Left lung (tissue), 4 donors: ENCODE measurements at regions not wholly inside any gene's neighbourhood (a gene's known extent, or its start where the extent isn't known, plus 50 kb on each side); places are given as distances from the start of the nearest gene placed in this dataset.

Experiments used
- ATAC-seq: fragments of 200-7000 bp; cut with Tn5 transposase; one replicate; pipeline ENCODE4 v1.9.1; 2020; ENCODE audit warnings: moderate library complexity
- DNase-seq, 4 donors: peaks; one replicate each; pipeline ENCODE4 v3.0.0-alpha.2; 2013 to 2020
- H3K27ac ChIP-seq, 2 donors: fragments of 200-600 bp; sonication (generic) in 1 of 2; one replicate each; pipeline versions ENCODE4 v1.5.0 to v1.8.0; 2020 to 2021
- H3K27me3 ChIP-seq, 2 donors: fragments of 200-600 bp; sonication (generic) in 1 of 2; one replicate each; pipeline versions ENCODE4 v1.5.0 to v1.8.0; 2020 to 2021
- H3K36me3 ChIP-seq, 2 donors: fragments of 200-600 bp; sonication (generic) in 1 of 2; one replicate each; pipeline versions ENCODE4 v1.5.0 to v1.8.0; 2020 to 2021
- H3K4me1 ChIP-seq, 2 donors: fragments of 200-600 bp; one replicate each; pipeline ENCODE4 v1.8.0; 2021
- H3K4me3 ChIP-seq, 2 donors: fragments of 200-600 bp; sonication (generic) in 1 of 2; one replicate each; pipeline versions ENCODE4 v1.5.0 to v1.8.0; 2020 to 2021; ENCODE audit warnings: mild to moderate bottlenecking in 1 of 2
- H3K9me3 ChIP-seq, 2 donors: fragments of 200-600 bp; sonication (generic) in 1 of 2; one replicate each; pipeline versions ENCODE4 v1.5.0 to v1.8.0; 2020 to 2021
- intact Hi-C, 2 donors: fragments of 100-400 bp; cut with DNase I; formaldehyde crosslinking; loops; one replicate each; pipeline versions ENCODE4 v1.11.2 to v1.14.2; 2022
- TF ChIP-seq, protein P1 (sequence below), 2 donors: fragments of 200-600 bp; sonication (generic) in 1 of 2; IDR thresholded peaks; one replicate each; pipeline versions ENCODE4 v1.5.0 to v1.8.0; 2021; ENCODE audit warnings: antibody characterized with exemption in 2 of 2
- donor health status: DM: no; HTN: yes; CAD: no.
- donor health status: DM: no; HTN: no; CAD: no.

DNA sequence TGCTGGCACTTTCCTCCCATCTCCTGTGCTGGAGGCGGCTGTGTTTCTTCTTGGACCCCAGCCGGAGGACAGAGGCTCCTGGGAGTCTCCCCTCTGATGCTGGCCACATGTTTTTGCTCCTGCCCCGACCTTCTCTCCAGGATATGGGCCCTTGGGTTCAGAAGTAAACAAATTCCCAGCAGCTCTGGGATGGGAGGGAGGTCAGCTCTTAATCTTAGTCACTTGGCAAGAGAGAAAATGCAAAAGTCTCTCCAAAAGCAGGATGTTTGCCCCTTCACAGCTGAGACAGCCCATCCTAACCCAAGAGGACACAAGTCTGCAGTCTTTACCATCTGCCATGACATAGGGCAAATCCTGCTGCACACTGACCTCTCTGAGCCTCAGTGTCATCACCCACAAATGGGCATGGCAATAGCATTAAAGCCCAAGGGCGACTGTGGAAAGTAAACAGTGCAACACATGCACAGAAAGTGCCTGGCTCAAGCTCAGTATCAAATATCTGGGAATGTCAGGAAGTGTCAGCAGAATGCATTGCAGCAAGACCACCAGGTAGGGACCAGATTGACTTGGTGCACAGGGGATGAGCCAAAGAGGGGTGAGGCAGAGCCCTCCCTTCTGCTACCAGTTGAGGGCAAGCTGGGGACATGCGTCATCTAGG is 117.0 kb upstream of the CXCL14 start:
- Histone ChIP-seq H3K27me3 (peaks cover 0 to 18% of the 10 kb centered on the region in 2 donors), H3K36me3 (no peaks in the 10 kb centered on the region), H3K4me1 (no peaks in the 10 kb centered on the region), H3K27ac (no peak overlapping the region), H3K4me3 (no peak overlapping the region), H3K9me3 (no peaks in the 10 kb centered on the region)
- DNase-seq (no peak), ATAC-seq (no peak)
- intact Hi-C loops = no loop called here
- TF ChIP-seq, protein P1, sequence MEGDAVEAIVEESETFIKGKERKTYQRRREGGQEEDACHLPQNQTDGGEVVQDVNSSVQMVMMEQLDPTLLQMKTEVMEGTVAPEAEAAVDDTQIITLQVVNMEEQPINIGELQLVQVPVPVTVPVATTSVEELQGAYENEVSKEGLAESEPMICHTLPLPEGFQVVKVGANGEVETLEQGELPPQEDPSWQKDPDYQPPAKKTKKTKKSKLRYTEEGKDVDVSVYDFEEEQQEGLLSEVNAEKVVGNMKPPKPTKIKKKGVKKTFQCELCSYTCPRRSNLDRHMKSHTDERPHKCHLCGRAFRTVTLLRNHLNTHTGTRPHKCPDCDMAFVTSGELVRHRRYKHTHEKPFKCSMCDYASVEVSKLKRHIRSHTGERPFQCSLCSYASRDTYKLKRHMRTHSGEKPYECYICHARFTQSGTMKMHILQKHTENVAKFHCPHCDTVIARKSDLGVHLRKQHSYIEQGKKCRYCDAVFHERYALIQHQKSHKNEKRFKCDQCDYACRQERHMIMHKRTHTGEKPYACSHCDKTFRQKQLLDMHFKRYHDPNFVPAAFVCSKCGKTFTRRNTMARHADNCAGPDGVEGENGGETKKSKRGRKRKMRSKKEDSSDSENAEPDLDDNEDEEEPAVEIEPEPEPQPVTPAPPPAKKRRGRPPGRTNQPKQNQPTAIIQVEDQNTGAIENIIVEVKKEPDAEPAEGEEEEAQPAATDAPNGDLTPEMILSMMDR (IDR thresholded peaks at IDR 0.05) = no peak

DNA sequence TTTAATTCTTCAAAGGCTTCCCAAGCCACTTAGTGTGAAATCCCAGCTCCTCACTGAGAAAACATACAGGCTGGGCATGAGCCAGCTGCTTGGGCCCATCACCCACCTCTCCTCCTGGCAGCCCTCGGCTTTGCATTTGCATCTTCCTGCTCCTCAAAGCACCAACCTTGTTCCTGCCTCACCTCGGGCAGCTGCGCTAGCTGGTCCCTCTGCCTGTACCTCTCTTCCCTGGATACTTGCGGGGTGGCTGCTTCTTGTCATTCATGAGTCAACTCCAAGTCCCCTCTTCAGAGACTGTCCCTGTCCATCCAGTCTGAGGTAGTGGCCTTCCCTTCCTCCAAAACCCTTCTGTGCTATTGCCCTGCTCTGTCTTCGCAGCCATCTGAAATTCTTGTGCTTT is 116.1 kb upstream of the CXCL14 start:
- H3K36me3 ChIP-seq = no peaks in the 10 kb centered on the region
- H3K4me3 ChIP-seq = no peak overlapping the region
- DNase-seq = no peak
- H3K27me3 ChIP-seq = peaks cover 0 to 22% of the 10 kb centered on the region in 2 donors
- ATAC-seq = no peak
- no peaks in the 10 kb centered on the region for H3K9me3 ChIP-seq
- no peak overlapping the region for H3K27ac ChIP-seq
- intact Hi-C loops = no loop called here
- TF ChIP-seq, protein P1 (IDR thresholded peaks at IDR 0.05) = no peak
- H3K4me1 ChIP-seq = no peaks in the 10 kb centered on the region

DNA sequence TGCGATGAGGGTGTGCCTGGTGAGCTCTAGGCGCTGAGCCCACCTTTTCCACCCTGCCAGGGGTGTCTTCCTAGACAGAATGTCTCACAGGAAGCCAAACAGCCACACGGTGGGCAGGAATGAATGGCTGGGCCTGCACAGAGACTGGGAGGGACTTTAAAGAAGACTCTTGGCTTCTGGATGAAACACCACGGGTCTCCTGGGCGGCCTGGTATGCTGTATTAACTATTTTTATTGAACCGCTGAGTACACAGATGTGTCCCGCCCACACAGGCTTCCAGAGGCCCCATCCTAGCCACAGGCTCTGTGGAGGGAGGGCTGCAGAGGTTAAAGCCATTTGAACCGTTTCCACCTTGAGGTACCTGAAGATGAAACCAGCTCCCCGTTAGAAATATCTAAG is 115.2 kb upstream of the CXCL14 start:
- no peak for ATAC-seq
- Histone ChIP-seq H3K9me3 (no peaks in the 10 kb centered on the region), H3K36me3 (no peaks in the 10 kb centered on the region), H3K27me3 (peaks cover 0 to 22% of the 10 kb centered on the region in 2 donors), H3K4me3 (no peak overlapping the region), H3K27ac (no peak overlapping the region), H3K4me1 (no peaks in the 10 kb centered on the region)
- TF ChIP-seq, protein P1 (IDR thresholded peaks at IDR 0.05) = no peak
- intact Hi-C loops = no loop called here
- DNase-seq = no peak

DNA sequence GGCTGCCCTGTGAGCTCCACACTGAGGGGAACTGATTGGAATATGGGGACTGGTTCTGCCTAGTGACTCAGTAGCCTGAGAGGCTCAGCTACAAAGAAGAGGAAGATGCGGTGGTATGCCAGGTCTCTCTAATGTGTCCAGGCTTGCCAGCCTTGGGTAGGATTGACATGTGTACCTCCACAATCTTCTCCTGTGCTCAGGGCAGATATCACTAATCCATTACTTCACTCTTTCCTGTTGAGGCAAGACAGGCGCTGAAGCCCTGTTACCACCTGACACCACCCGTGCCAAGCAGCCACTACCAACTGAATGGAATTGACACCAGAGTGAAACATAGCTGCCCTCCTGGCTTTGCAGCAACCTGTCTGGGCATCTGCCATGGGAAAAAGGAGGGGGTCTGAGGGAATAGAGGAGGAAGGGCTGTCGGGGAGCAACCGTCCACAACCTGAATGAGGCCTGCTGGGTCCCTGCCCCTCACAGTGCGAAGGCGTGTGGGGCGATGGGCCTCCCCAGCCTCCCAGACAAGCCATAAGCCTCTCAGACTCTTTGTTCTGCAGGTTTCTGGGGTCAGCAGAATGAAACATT is 114.7 kb upstream of the CXCL14 start:
- H3K36me3 ChIP-seq = no peaks in the 10 kb centered on the region
- H3K9me3 ChIP-seq = no peaks in the 10 kb centered on the region
- H3K27ac ChIP-seq = no peak overlapping the region
- H3K4me3 ChIP-seq = no peak overlapping the region
- peaks cover 0 to 22% of the 10 kb centered on the region in 2 donors for H3K27me3 ChIP-seq
- intact Hi-C loops = no loop called here
- H3K4me1 ChIP-seq = no peaks in the 10 kb centered on the region
- ATAC-seq (no peak), DNase-seq (no peak)
- TF ChIP-seq, protein P1 (IDR thresholded peaks at IDR 0.05) = no peak

DNA sequence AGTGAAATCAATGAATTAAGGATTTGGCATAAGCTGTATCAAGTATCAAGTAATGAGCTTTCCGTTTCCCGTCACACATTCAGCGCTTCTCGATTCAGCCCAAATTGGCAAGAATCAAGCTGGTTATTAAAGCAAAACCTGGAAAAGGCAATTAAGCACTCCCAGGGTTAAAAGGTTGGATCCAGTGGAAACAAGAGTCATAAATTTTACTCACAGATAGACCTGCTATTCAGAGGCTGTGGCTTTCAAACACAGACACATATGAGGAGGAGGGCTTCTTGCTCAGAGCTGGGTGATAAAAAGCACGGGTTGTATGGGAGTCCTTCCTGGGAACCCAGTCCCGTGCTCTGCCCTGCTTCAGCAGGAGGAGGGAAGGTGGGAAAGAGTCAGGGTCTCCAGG is 112.3 kb upstream of the CXCL14 start:
- ATAC-seq (no peak), DNase-seq (no peak)
- Histone ChIP-seq H3K27ac (no peak overlapping the region), H3K36me3 (no peaks in the 10 kb centered on the region), H3K4me3 (no peak overlapping the region), H3K9me3 (no peaks in the 10 kb centered on the region), H3K4me1 (no peaks in the 10 kb centered on the region), H3K27me3 (peaks cover 0 to 17% of the 10 kb centered on the region in 2 donors)
- intact Hi-C loops = no loop called here
- TF ChIP-seq, protein P1 (IDR thresholded peaks at IDR 0.05) = no peak
